ENCODE measurements at regions not wholly inside any gene's neighbourhood (a gene's known extent, or its start where the extent isn't known, plus 50 kb on each side); places are given as distances from the start of the nearest gene placed in this dataset.

GRCh38 chr5:33329891-33330290 is 110.9 kb upstream of the TARS1 start:
- H3K27me3 Mint-ChIP-seq (ENCODE audit: insufficient read depth, low read depth, poor library complexity) = no peaks in the 10 kb centered on the region

More at GRCh38 chr5:33329891-33330290, 110.9 kb upstream of the TARS1 start:
- no peak overlapping the region for H3K4me3 ChIP-seq
- Mint-ChIP-seq H3K4me3 (no peak overlapping the region), H3K4me1 (peaks cover 2% of the 10 kb centered on the region; the same call in 2 of the 3 replicates), H3K27ac (no peak overlapping the region), H3K9me3 (no peaks in the 10 kb centered on the region), H3K36me3 (ENCODE audit: low read depth) (no peaks in the 10 kb centered on the region)
- ATAC-seq (no peak), DNase-seq (ENCODE audit: low spot score) (no peak)
- H3K27me3 ChIP-seq (ENCODE audit: insufficient read depth) = no peaks in the 10 kb centered on the region
- H3K27ac ChIP-seq (ENCODE audit: low read depth) = no peak overlapping the region
- H3K9me2 ChIP-seq (ENCODE audit: insufficient read depth) = no peaks in the 10 kb centered on the region
- no peaks in the 10 kb centered on the region for H3K79me2 ChIP-seq (replicated peaks; ENCODE audit: insufficient read depth)
- no peaks in the 10 kb centered on the region for H3K4me1 ChIP-seq (ENCODE audit: insufficient read depth)
- H3K4me2 ChIP-seq = no peak overlapping the region
- H3K36me3 ChIP-seq (ENCODE audit: insufficient read depth) = no peaks in the 10 kb centered on the region
- H3F3A ChIP-seq (replicated peaks; ENCODE audit: low read depth) = no peaks in the 10 kb centered on the region
- no peak overlapping the region for H2AFZ ChIP-seq
- no peaks in the 10 kb centered on the region for H4K20me1 ChIP-seq (replicated peaks; ENCODE audit: insufficient read depth)
- TF ChIP-seq STAT1 (IDR thresholded peaks at IDR 0.05; ENCODE audit: unreplicated experiment) = no peak
- no peak for TF ChIP-seq POLR2AphosphoS5 (IDR thresholded peaks at IDR 0.05; ENCODE audit: low read depth)
- TF ChIP-seq NANOG (IDR thresholded peaks at IDR 0.05; ENCODE audit: borderline replicate concordance) = no peak
- TF ChIP-seq EZH2phosphoT487 (IDR thresholded peaks at IDR 0.05; ENCODE audit: unreplicated experiment) = no peak
- TF ChIP-seq CTCF (conservative IDR thresholded peaks at IDR 0.05; ENCODE audit: low read depth in 2 of 2) = no peak
- TF ChIP-seq EZH2 (IDR thresholded peaks at IDR 0.05; ENCODE audit: low read depth, unreplicated experiment) = no peak
- no peak for TF ChIP-seq ZNF331 (CRISPR knock-in tag; IDR thresholded peaks at IDR 0.05; ENCODE audit: low read depth)
- TF ChIP-seq REST (IDR thresholded peaks at IDR 0.05; ENCODE audit: unreplicated experiment) = no peak
- TF ChIP-seq CREB1 (CRISPR knock-in tag; IDR thresholded peaks at IDR 0.05; ENCODE audit: low read depth) = no peak
- TF ChIP-seq ZNF462 (CRISPR knock-in tag; IDR thresholded peaks at IDR 0.05) = no peak

Data from GM23338 (cell line).